HEK293 (cell line): ENCODE measurements at regions not wholly inside any gene's neighbourhood (a gene's known extent, or its start where the extent isn't known, plus 50 kb on each side); places are given as distances from the start of the nearest gene placed in this dataset.

Experiments used
- PRDM1 ChIP-seq: fragments of 450-650 bp; formaldehyde crosslinking; IDR thresholded peaks from 2 replicates; pipeline ENCODE4; 2016; ENCODE audit warnings: missing biosample characterization, missing genetic modification characterization
- ZBTB11 ChIP-seq: fragments of 450-650 bp; formaldehyde crosslinking; conservative IDR thresholded peaks from 2 replicates; pipeline ENCODE4 v1.5.1; 2016; ENCODE audit warnings: low read depth, missing biosample characterization, missing genetic modification characterization
- ZFP3 ChIP-seq: fragments of 450-650 bp; formaldehyde crosslinking; IDR thresholded peaks from 2 replicates; pipeline ENCODE4 v1.5.1; 2016; ENCODE audit warnings: low read depth, missing biosample characterization, missing genetic modification characterization
- ZNF112 ChIP-seq: fragments of 450-650 bp; formaldehyde crosslinking; IDR thresholded peaks from 2 replicates; pipeline ENCODE4 v1.5.0; 2017; ENCODE audit warnings: missing biosample characterization, missing genetic modification characterization
- ZNF132 ChIP-seq: fragments of 450-650 bp; formaldehyde crosslinking; IDR thresholded peaks from 2 replicates; pipeline ENCODE4 v1.5.1; 2017; ENCODE audit warnings: missing biosample characterization, missing genetic modification characterization, borderline replicate concordance
- ZNF133 ChIP-seq: fragments of 450-650 bp; formaldehyde crosslinking; IDR thresholded peaks from 2 replicates; pipeline ENCODE4 v1.5.1; 2016; ENCODE audit warnings: missing biosample characterization, missing genetic modification characterization
- ZNF140 ChIP-seq: fragments of 450-650 bp; formaldehyde crosslinking; IDR thresholded peaks from 2 replicates; pipeline ENCODE4 v1.5.1; 2016; ENCODE audit warnings: missing biosample characterization, missing genetic modification characterization
- ZNF2 ChIP-seq: fragments of 450-650 bp; formaldehyde crosslinking; IDR thresholded peaks from 2 replicates; pipeline ENCODE4 v1.5.1; 2016; ENCODE audit warnings: missing biosample characterization, missing genetic modification characterization
- ZNF221 ChIP-seq: fragments of 450-650 bp; formaldehyde crosslinking; IDR thresholded peaks from 2 replicates; pipeline ENCODE4 v1.5.1; 2017; ENCODE audit warnings: missing biosample characterization, missing genetic modification characterization, borderline replicate concordance
- ZNF324 ChIP-seq: fragments of 450-650 bp; formaldehyde crosslinking; IDR thresholded peaks from 2 replicates; pipeline ENCODE4 v1.5.1; 2016; ENCODE audit warnings: missing biosample characterization, missing genetic modification characterization
- ZNF350 ChIP-seq: fragments of 450-650 bp; formaldehyde crosslinking; IDR thresholded peaks from 2 replicates; pipeline ENCODE4 v1.5.0; 2017; ENCODE audit warnings: missing biosample characterization, mild to moderate bottlenecking, missing genetic modification characterization
- ZNF394 ChIP-seq: fragments of 450-650 bp; formaldehyde crosslinking; IDR thresholded peaks from 2 replicates; pipeline ENCODE4 v1.5.1; 2016; ENCODE audit warnings: missing biosample characterization, missing genetic modification characterization, mild to moderate bottlenecking, moderate library complexity, borderline replicate concordance
- ZNF404 ChIP-seq: fragments of 450-650 bp; formaldehyde crosslinking; IDR thresholded peaks from 2 replicates; pipeline ENCODE4 v1.5.1; 2017; ENCODE audit warnings: missing biosample characterization, missing genetic modification characterization
- ZNF449 ChIP-seq: fragments of 450-650 bp; formaldehyde crosslinking; IDR thresholded peaks from 2 replicates; pipeline ENCODE4 v1.5.1; 2017; ENCODE audit warnings: missing biosample characterization, mild to moderate bottlenecking, missing genetic modification characterization, moderate library complexity
- ZNF530 ChIP-seq: fragments of 450-650 bp; formaldehyde crosslinking; IDR thresholded peaks from 2 replicates; pipeline ENCODE4 v1.5.1; 2016; ENCODE audit warnings: low read depth, missing biosample characterization, missing genetic modification characterization
- ZNF548 ChIP-seq: fragments of 450-650 bp; formaldehyde crosslinking; IDR thresholded peaks from 2 replicates; pipeline ENCODE4 v1.5.1; 2016; ENCODE audit warnings: missing biosample characterization, missing genetic modification characterization
- ZNF549 ChIP-seq: fragments of 450-650 bp; IDR thresholded peaks from 2 replicates; pipeline ENCODE4 v1.5.1; 2018; ENCODE audit warnings: missing biosample characterization, missing genetic modification characterization, mild to moderate bottlenecking, inconsistent platforms, moderate library complexity
- ZNF596 ChIP-seq: fragments of 450-650 bp; IDR thresholded peaks from 2 replicates; pipeline ENCODE4 v1.5.0; 2018; ENCODE audit warnings: missing biosample characterization, mild to moderate bottlenecking, missing genetic modification characterization, moderate library complexity
- ZNF654 ChIP-seq: fragments of 450-650 bp; formaldehyde crosslinking; IDR thresholded peaks from 2 replicates; pipeline ENCODE4 v1.5.1; 2016; ENCODE audit warnings: low read depth, missing biosample characterization, missing genetic modification characterization
- ZNF658 ChIP-seq: fragments of 450-650 bp; formaldehyde crosslinking; IDR thresholded peaks from 2 replicates; pipeline ENCODE4; 2016; ENCODE audit warnings: missing biosample characterization, missing genetic modification characterization
- ZNF670 ChIP-seq: fragments of 450-650 bp; formaldehyde crosslinking; IDR thresholded peaks from 2 replicates; pipeline ENCODE4 v1.5.1; 2016; ENCODE audit warnings: missing biosample characterization, missing genetic modification characterization, low read depth
- ZNF76 ChIP-seq: fragments of 450-650 bp; formaldehyde crosslinking; IDR thresholded peaks from 2 replicates; pipeline ENCODE4; 2016; ENCODE audit warnings: low read depth, missing biosample characterization, missing genetic modification characterization, borderline replicate concordance
- ZNF791 ChIP-seq: fragments of 450-650 bp; formaldehyde crosslinking; IDR thresholded peaks from 2 replicates; pipeline ENCODE4 v1.5.1; 2016; ENCODE audit warnings: missing biosample characterization, missing genetic modification characterization
- ZSCAN23 ChIP-seq: fragments of 450-650 bp; formaldehyde crosslinking; IDR thresholded peaks from 2 replicates; pipeline ENCODE4 v1.5.1; 2016; ENCODE audit warnings: missing biosample characterization, missing genetic modification characterization
- ZXDB ChIP-seq: fragments of 450-650 bp; formaldehyde crosslinking; IDR thresholded peaks from 2 replicates; pipeline ENCODE4 v1.5.1; 2016; ENCODE audit warnings: missing biosample characterization, missing genetic modification characterization
- TF ChIP-seq, protein P1 (sequence below): fragments of 450-650 bp; formaldehyde crosslinking; IDR thresholded peaks from 2 replicates; pipeline ENCODE4 v1.5.1; 2016; ENCODE audit warnings: missing biosample characterization, missing genetic modification characterization
- TF ChIP-seq, protein P2 (sequence below): fragments of 450-650 bp; formaldehyde crosslinking; IDR thresholded peaks from 2 replicates; pipeline ENCODE4 v1.5.1; 2016; ENCODE audit warnings: missing biosample characterization, missing genetic modification characterization
- TF ChIP-seq, protein P3 (sequence below): fragments of 450-650 bp; formaldehyde crosslinking; IDR thresholded peaks from 2 replicates; pipeline ENCODE4 v1.5.1; 2017; ENCODE audit warnings: missing biosample characterization, missing genetic modification characterization

DNA sequence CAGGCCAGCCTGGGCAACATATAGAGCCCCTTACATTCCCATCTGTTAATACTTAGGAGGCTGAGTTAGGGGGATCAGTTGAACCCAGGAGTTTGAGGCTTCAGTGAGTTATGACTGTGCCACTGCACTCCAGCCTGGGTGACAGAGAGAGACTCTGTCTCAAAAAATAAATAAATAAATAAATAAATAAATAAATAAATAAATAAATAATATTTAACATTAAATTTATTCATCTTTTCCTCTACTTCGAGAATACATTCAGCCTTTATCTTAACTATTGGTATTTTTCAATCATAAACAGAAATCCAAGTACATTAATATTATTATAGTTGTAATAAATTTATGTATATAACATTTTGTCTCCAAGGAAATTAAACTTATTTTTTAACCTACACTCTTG is 1227.7 kb upstream of the GJE1 start (continued):
- TF ChIP-seq ZBTB11 (tag by site-specific recombination) (peak; percentile 69), ZNF654 (tag by site-specific recombination) (peak; percentile 25; the same call in 1 of the 2 replicates), ZXDB (0 out of 2 replicates have a peak, but pooled peaks have one; percentile 42), ZNF132 (tag by site-specific recombination) (no peak), ZNF658 (tag by site-specific recombination) (no peak), ZNF140 (0 out of 2 replicates have a peak, but pooled peaks have one; percentile 26), ZNF112 (no peak), ZNF133 (tag by site-specific recombination) (no peak), PRDM1 (tag by site-specific recombination) (no peak), ZNF350 (tag by site-specific recombination) (no peak), ZNF670 (tag by site-specific recombination) (no peak), ZNF221 (no peak), ZNF76 (no peak), ZNF404 (tag by site-specific recombination) (no peak), ZFP3 (no peak), ZNF324 (tag by site-specific recombination) (no peak), ZSCAN23 (tag by site-specific recombination) (no peak), ZNF791 (no peak), ZNF549 (tag by site-specific recombination) (no peak), ZNF530 (tag by site-specific recombination) (no peak), ZNF2 (tag by site-specific recombination) (no peak), ZNF394 (tag by site-specific recombination) (peak; percentile 89), ZNF596 (no peak), ZNF449 (no peak), ZNF548 (tag by site-specific recombination) (no peak)
- TF ChIP-seq, protein P1, sequence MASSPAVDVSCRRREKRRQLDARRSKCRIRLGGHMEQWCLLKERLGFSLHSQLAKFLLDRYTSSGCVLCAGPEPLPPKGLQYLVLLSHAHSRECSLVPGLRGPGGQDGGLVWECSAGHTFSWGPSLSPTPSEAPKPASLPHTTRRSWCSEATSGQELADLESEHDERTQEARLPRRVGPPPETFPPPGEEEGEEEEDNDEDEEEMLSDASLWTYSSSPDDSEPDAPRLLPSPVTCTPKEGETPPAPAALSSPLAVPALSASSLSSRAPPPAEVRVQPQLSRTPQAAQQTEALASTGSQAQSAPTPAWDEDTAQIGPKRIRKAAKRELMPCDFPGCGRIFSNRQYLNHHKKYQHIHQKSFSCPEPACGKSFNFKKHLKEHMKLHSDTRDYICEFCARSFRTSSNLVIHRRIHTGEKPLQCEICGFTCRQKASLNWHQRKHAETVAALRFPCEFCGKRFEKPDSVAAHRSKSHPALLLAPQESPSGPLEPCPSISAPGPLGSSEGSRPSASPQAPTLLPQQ (tag by site-specific recombination) = no peak
- TF ChIP-seq, protein P2, sequence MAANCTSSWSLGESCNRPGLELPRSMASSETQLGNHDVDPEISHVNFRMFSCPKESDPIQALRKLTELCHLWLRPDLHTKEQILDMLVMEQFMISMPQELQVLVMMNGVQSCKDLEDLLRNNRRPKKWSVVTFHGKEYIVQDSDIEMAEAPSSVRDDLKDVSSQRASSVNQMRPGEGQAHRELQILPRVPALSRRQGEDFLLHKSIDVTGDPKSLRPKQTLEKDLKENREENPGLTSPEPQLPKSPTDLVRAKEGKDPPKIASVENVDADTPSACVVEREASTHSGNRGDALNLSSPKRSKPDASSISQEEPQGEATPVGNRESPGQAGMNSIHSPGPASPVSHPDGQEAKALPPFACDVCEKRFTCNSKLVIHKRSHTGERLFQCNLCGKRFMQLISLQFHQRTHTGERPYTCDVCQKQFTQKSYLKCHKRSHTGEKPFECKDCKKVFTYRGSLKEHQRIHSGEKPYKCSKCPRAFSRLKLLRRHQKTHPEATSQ (tag by site-specific recombination) = no peak
- TF ChIP-seq, protein P3, sequence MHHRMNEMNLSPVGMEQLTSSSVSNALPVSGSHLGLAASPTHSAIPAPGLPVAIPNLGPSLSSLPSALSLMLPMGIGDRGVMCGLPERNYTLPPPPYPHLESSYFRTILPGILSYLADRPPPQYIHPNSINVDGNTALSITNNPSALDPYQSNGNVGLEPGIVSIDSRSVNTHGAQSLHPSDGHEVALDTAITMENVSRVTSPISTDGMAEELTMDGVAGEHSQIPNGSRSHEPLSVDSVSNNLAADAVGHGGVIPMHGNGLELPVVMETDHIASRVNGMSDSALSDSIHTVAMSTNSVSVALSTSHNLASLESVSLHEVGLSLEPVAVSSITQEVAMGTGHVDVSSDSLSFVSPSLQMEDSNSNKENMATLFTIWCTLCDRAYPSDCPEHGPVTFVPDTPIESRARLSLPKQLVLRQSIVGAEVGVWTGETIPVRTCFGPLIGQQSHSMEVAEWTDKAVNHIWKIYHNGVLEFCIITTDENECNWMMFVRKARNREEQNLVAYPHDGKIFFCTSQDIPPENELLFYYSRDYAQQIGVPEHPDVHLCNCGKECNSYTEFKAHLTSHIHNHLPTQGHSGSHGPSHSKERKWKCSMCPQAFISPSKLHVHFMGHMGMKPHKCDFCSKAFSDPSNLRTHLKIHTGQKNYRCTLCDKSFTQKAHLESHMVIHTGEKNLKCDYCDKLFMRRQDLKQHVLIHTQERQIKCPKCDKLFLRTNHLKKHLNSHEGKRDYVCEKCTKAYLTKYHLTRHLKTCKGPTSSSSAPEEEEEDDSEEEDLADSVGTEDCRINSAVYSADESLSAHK = no peak
